GM19324 (cell line): ENCODE measurements at regions not wholly inside any gene's neighbourhood (a gene's known extent, or its start where the extent isn't known, plus 50 kb on each side); places are given as distances from the start of the nearest gene placed in this dataset.

ENCODE experiments used
- ATAC-seq: cut with Tn5 transposase; IDR thresholded peaks from one replicate; pipeline ENCODE4 v1.9.1; 2021; ENCODE audit warnings: mild to moderate bottlenecking, moderate library complexity; ENCODE audit not compliant: unreplicated experiment, low FRiP score

- no peak for ATAC-seq
These were observed 372.0 kb upstream of the DAB1 start for GRCh38 chr1:57795886-57796285.

DNA sequence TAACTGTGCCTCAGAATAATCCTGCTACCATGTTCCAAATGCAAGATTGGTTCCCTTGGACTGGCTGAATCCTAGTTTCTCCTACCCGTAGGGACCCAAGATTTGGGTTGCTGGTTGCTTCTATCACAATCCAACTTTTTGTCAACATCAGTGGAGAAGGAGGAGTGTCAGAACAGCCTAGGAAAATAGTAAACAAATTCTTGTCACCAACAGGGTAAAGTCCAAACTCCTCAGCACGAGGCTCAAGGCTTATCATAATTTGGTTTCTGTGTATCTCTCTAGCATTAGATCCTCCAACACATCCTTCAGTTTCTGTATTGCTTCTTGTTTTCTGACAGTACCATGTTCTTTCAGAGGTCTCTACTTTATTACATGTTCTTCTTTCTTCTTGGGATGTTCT, 370.2 kb upstream of the DAB1 start:
- no peak for ATAC-seq

DNA sequence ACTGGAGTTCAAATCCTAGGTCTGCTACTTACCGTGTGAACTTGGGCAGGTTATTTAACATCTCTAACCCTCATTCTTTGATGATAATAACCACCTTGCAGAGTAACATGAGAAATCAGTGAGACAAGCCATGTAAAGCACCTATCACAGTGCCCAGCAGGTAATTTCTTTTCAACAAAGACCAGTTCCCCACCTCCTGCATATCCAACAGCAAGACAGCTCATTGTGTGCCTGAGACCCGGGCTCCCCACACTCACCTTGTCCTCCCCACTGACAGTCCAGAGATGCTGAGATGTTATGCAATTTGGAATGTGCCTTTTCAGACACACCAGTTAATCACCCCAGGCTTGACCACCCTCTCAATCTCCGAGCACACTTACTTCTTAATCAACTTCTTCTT, 367.6 kb upstream of the DAB1 start:
- ATAC-seq = no peak

- no peak for ATAC-seq
These were observed 366.1 kb upstream of the DAB1 start for GRCh38 chr1:57789936-57790335.

- ATAC-seq = no peak
These were observed 364.5 kb upstream of the DAB1 start for GRCh38 chr1:57788313-57788712.

DNA sequence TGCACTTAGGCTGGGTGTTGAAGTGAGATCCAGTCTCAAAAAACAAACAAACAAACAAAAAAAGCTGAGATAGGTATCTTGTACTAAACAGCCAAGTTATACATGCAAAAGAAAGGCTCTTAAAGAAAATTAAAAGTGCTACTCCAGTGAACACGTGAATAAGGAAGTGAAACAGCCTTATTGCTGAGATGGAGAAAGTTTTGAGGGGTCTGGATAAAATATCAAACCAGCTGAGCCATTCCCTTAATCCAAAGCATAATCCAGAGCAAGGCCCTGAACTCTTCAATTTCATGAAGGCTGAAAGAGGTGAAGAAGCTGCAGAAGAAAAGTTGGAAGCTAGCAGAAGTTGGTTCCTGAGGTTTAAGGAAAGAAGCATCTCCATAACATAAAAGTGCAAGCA, 360.5 kb upstream of the DAB1 start:
- ATAC-seq = no peak

DNA sequence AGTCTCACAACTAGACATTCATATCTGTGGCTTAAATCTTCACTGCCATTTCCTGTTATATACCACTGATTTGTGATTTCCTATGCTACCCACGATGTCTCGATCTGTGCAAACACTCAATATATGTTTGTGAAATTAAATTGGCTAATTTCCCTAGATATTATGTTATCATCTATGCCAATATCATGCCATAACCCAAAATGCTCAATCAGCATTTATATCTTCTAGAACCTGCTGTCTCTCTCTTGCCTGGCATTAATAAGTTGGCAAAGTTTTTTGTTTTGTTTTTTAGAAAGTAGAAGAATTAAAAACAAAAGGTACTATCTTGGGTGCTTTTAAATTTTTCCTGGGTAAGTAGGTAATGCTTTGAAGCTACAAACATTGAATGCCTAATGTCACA, 358.5 kb upstream of the DAB1 start:
- ATAC-seq = no peak

DNA sequence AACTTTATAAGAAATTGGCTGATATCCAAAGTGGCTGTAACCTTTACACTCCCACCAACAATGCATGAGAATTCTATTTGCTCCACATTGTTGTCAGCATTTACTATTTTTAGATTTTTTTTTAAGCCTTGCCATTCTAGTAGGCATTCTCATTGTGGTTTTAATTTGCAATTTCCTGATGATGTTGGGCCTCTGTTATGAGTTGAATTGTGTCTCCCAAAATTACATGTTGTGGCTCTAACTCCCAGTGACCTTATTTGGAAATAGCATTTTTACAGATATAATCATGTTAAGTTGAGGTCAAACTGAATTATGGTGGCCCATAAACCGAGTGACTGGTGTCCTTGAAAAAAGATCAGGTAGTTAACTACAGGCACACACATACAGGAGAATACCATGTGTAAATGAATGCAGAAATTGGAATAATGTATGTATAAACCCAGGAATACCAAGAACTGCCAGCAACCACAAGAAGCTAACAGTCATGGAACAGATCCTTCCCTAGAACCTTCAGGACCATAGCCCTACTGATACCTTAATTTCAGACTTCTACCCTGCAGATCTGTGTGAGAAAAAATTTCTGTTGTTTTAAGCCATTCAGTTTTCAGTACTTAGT, 348.8 kb upstream of the DAB1 start:
- no peak for ATAC-seq

DNA sequence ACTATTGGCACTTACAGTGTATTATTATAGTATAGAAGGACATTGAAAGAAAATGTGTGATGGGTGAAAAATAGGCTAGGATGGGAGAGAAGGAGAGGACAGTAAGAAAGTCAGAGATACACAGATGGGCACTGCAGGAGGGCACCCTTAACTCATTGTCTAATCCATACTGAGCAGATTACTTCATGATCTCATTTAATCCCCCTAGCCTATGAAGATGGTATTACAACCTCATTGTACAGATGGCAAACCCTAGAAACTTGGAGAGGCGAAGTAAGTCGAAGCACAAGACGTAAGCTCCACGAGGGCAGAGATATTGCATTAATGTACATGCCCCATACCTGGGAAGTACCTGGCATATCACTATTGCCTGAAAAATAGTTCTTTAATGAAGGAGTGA, 346.9 kb upstream of the DAB1 start:
- ATAC-seq = no peak

DNA sequence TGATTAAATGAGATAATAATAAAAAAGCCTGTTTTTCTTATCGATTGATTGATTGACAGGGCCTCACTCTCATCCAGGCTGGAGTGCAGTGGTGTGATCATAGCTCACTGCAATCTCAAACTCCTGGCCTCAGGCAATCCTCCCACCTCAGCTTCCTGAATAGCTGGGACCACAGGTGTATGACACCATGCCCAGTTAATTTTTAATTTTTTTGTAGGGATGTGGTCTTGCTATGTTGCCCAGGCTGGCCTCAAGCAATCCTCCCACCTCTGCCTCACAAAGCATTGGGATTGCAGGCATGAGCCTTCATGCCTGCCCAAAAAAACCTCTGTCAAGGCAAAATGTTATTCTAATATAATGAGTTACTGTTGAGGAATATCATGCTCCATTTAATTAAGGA, 346.4 kb upstream of the DAB1 start:
- no peak for ATAC-seq

DNA sequence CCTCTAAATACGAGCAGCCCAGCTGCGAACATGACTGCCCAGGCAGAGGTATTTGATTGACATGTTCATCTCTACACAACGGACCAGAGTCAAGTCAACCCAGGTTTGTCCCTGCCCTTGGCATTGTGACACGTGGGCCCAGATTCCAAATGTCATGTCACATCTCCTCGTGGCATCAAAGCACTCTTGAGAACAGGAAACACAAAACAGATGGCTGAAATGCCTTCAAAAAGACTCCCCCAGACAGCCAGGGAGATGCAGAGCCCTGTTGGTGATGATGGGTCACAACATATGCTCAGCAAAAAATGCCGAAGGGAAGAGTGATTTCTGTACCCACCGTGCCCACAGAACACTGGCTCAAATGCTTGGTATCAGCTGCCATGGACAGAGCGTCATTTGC, 337.8 kb upstream of the DAB1 start:
- no peak for ATAC-seq

- no peak for ATAC-seq
These were observed 329.0 kb upstream of the DAB1 start for GRCh38 chr1:57752843-57753242.

DNA sequence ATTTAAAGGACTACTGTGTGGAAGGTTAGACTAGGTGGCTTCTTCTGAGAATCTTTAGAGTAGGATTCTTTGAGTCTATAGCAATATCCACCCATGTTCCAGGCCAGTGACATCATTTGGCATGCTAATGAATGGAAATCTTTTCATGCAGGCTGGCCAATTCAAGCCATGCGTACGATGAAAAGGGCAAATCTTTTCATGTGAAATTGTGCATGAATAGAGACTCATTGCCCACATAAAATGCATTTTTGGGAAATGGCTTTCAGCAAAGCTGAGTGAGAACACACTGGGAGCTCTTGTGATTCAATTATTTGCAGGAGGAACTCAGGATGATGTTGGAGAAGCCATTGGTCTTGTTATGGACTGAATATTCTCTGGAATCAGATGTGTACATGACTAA, 324.9 kb upstream of the DAB1 start:
- no peak for ATAC-seq

DNA sequence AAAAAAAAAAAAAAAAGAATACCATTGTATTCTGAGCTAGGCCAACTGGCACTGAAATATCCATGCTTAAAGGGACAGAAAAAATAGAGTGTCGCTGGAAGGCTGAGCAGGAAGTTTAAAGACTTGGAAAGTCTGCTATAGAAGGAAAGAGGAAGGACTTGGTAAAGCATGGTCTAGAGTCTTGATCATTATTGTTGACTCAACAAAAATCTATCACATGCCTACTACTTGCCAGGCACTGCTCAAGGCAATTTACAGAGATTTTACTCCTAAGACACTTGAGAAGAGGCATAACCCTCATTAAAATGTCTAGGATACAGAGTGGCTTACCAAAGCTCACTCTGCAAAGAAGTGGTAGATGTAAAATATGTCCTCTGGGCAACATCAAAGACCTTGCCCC, 324.0 kb upstream of the DAB1 start:
- ATAC-seq = no peak

DNA sequence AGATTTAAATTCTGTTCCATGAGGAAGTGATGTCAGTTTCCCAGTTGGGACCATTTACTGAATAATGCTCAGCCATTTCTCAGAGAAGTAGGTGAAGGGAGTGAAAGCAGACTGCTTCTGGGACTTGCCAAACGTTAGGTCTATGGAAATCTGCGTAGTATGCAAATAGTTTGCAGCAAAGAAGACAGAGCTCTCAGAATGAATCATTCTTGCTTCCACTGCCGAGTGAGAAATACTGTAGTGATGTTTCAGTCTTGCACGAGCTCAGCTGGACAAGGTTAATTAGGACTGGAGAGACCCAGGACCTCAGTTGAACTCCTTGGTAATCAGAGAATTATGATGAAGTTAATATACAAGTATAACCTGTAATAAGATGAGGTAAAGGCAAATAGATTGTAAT, 317.7 kb upstream of the DAB1 start:
- no peak for ATAC-seq

GRCh38 chr1:57736940-57737339, 313.1 kb upstream of the DAB1 start:
- ATAC-seq = no peak

DNA sequence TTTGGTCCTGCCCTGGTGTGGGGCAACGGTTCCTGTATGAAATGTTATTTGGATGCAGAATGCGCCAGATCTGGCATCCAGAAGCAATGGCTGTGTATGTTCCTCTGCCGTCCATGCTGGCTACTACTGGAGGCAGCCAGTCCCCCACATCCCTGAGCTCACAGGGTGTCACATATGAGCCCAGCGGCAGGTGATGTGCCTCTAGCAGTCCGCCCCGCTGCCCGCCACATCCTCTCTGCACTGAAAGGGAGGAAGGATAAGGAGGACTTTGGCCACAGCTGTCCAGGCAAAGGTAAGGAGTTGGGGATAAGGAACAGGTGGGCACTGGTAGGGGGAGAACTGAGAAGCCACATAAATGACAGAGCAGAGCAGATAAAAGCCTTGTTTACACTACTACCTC, 305.3 kb upstream of the DAB1 start:
- no peak for ATAC-seq

- ATAC-seq = no peak
These were observed 303.3 kb upstream of the DAB1 start for GRCh38 chr1:57727121-57727520.

DNA sequence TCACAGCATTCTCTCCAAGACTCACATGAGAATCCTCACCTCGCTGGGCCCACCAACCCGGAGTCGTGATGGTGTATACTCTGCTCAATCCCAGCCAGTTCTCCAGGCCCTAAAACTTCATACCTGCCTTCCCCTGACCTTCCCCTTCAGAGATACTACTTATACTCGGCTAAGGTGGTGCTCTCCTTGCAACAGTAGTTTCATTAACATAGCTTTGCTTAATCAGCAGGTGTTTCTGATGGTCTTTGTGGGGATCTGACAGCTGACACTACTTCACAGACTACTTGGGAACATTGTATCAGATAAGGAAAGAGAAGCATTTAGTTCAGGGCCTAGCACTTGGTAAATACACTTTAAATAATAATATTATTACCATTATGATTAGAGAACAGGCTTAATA, 301.5 kb upstream of the DAB1 start:
- no peak for ATAC-seq

GRCh38 chr1:57724535-57724934, 300.7 kb upstream of the DAB1 start:
- ATAC-seq = no peak

DNA sequence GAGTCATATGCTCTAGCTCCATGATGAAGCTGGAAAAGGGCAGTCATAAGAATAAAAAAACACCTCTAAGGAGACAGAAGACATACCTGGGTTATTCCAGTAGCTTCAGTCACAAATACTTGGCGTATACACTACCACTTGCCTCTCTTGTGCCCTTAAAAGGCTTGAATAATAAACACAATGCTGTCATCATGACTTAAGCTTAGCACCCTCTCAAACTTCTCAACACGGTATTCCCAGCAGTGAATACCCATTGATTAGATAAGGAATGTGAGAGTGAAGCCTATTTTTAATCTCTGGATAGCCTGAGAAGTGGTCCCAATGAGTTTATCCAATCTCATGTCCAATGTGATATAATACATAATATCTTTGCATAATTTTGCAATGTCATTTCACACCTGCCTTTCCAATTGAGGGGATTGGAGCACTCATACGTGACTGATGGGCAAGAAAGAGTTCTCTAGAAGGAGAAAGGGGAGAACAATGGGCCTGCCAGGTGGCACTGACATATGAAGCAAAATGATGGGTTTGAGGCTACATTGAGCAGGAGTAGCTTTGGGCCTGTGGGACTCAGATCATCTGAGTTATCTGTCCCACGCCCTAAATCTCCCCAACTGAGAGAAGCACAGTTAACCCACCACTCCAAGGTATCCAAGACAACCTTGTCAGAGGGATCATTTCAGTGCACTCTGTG, 298.6 kb upstream of the DAB1 start:
- ATAC-seq = no peak

- no peak for ATAC-seq
These were observed 297.1 kb upstream of the DAB1 start for GRCh38 chr1:57721001-57721400.

DNA sequence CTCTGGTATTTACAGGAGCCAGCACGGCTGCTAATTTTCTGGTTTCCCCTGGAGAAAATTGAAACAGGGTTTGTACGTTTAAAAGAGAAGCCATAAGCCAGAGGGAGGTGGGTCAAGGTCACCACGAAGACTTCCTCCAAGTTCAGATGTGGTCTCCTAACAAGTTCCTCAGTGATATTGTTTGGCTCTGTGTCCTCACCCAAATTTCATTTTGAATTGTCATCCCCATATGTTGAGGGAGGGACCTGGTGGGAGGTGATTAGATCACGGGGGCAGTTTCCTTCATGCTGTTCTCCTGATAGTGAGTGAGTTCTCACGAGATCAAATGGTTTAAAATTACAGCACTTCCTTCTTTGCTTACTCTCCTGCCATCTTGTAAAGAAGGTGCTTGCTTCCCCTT, 295.4 kb upstream of the DAB1 start:
- no peak for ATAC-seq
